DMS153 (cell line): ENCODE measurements at regions not wholly inside any gene's neighbourhood (a gene's known extent, or its start where the extent isn't known, plus 50 kb on each side); places are given as distances from the start of the nearest gene placed in this dataset.

Experiments used
- DNase-seq: peaks from one replicate; lab custom pipeline; 2025; lab: John Stamatoyannopoulos, UW

DNA sequence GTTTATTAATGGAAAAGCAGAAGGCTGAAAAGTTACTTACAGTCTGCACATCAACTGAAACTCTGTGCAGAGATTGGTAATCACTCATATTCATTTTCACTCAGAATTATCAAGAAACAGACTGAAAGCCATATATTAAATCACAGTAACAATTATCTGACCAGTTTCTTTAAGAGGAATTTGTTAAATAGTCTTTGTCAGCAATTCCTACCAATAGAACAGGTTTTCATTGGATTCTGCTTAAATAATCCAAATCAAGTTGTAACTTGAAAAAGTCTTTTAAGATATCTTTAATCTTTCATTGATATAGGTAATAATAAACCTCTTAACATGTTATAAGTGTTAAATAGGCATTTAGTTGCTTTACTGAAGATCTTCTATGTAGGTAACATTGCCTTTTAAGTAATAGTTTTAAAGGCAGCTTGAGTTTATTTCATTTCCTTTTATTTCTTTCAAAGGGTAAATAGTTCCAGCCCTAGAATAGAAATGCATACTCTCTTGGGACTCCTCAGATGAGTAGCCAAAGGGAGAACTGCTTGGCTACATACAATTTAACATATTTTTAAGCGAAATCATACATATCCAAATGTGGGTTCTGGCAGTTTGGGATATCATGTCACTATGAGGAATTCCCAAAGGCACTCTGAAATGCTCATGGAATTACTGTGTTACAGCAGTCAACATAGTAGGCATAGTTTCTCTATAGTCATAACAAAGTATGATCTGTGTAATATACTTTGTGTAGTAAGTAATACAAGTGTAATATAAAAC lies 326.0 kb upstream of the SPRY2 start:
- DNase-seq = no peak

GRCh38 chr13:80665792-80666333 lies 324.9 kb upstream of the SPRY2 start:
- DNase-seq = no peak

- no peak for DNase-seq
Observed at GRCh38 chr13:80664950-80665349, 324.0 kb upstream of the SPRY2 start.

DNA sequence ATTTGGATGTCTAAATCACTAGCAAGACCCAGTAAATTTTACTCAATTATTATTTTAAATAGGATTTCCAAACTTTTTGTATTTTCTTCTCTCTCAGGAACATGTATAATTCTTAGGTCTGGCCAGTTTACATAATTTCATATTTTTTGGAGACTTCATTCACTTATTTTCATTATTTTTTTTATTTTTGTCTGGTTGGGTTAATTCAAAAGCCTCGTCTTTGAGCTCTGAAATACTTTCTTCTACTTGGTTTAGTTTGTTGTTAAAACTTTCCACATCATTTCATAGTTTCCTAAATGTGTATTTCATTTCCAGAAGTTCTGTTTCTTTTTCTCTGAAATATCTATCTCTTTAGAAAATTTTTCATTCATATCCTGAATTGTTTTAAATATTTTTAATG lies 322.9 kb upstream of the SPRY2 start:
- DNase-seq = no peak

DNA sequence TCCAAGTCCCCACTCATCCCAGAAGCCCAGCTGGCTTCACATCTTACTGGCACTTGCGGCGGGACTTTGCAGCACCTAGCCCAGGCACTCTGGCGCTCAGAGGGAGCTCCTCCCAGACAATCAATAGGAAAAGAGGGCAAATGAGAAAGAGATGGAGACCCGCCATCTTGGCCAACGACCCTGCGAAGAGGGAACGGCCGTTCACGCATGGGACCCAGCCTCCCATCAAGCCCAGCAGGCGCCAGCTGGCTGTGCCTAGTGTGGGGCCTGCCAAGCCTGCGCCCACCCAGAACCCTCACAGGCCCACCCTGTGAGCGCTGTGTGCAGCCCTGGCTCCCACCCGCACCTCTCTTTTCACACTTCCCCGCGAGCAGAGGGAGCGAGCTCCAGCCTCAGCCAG lies 317.8 kb upstream of the SPRY2 start:
- DNase-seq = no peak

- DNase-seq = no peak
Observed at GRCh38 chr13:80656512-80656904, 315.6 kb upstream of the SPRY2 start.

DNA sequence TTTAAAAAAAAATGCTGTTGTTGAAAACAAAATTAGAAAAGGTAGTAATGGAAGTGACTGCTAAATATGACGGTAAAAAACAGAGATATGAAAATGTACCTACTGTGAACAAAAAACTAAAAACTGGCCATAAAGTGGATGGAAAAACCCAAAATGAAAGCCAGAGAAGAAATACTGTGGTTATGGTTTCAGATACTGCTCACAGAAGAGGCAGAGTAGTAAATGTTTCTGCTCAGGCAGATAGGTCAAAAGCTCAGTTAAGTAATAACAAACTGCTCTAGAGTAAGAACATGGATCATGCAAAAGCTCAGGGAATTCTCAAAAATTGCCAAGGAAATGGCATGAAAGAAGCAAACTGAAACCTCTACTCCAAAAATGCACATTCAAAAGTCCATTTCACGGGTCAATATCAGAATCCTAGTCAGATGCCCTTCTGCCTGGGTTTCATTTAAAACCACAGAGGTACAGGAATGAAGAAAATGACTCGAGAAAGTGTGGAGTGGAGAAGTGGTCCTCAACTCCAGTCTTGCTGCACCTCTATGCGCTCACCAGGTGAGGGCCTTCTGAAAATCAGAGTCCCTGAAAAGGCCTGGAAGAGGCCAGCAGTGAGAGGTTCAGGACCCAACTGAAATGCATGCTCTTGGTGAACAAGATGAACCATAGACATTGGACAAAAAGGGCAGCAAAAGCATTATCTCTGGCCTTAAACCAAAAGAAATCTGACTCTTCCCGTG lies 315.0 kb upstream of the SPRY2 start:
- no peak for DNase-seq

- DNase-seq = no peak
Observed at GRCh38 chr13:80654638-80655249, 313.8 kb upstream of the SPRY2 start.

DNA sequence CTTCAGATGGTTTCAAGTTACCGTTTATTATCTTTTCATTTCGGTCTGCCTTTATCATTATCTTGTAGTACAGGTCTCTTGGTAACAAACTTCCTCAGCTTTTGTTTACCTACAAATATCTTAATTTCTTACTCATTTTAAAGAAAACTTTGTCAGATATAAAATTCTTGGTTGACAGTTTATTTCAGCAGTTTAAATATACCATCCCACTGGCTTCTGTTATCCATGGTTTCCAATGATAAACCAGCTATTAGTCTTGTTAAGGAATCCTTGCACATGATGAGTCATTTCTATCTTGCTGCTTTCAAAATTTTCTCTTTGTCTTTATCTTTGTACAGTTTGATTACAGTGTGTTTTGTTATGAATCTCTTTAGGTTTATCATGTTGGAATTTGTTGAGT lies 308.3 kb upstream of the SPRY2 start:
- no peak for DNase-seq

DNA sequence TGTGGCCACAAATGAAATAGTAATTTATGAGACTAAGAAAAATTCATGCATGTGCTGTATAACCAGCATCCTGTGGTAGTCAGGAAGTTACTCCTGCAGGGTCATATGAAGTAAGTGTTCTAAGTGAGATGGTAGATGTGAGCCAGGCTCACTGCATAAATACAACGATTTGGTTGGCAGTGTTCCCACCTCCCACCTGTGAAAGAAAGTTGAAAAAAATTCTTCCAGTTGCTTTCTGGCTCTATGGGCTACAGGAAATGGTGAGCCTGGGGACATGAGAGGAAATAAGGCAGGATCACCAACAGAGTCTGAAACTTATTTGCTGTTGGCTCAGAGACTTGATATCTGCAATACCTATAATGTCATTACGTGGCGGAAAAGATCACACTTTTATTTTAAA lies 301.7 kb upstream of the SPRY2 start:
- DNase-seq = no peak

DNA sequence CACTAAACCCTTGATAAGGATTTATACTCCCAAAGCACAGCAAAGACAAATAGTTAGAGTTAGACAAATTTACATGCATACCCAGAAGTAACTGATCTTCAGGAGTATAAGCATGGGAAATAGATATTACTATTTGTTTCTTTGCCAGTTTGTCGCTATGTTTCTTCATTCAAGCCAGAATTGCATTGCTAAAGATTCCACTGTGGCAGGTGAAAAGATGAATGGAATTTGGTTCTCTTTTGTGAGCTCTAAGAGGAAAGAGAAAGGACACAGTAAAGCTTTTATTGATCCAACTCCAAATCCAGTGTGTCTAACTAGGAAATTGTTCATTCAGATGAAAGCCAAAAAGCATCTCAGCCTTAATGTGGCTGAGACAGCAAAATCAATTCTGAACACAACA lies 292.3 kb upstream of the SPRY2 start:
- no peak for DNase-seq

DNA sequence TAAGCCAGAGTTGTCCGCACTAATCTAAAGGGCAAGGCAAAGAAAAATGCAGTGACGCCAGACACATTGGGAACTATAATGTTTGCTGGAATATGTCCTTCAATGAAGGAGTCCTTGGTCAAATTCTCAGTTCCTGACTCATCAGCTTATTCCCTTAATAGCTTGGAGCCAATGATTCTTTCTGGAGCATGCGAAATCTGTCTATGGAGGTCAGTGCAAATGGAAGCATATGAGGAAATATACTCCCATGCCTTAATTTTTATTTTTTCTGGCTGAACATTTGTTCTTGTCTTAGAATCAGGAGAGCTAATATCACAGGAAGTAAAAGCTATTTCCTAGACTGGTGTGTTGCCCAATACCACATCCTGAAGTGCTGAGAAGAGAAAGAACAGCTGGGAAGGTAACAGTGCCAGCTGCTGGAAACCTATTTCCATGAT lies 289.8 kb upstream of the SPRY2 start:
- DNase-seq = peak; percentile 51

DNA sequence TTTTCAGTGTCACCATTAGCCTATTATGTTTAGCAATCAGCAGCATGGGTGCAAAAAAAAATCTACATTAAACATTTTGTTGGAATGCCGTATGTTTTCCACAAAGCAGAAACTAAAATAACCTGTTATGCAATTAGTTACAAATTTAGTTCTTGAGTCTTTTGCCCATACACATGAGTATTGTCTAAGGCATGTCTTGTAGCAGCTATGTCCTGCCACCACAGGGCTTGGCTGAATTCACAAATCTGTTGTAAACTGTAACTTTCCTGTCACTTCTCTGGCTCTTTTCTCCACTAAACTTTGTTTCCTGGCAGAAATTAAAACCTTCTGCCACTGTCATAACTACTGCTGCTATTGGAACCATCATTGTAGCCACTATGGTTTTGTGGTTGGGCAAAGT lies 277.9 kb upstream of the SPRY2 start:
- DNase-seq = no peak

DNA sequence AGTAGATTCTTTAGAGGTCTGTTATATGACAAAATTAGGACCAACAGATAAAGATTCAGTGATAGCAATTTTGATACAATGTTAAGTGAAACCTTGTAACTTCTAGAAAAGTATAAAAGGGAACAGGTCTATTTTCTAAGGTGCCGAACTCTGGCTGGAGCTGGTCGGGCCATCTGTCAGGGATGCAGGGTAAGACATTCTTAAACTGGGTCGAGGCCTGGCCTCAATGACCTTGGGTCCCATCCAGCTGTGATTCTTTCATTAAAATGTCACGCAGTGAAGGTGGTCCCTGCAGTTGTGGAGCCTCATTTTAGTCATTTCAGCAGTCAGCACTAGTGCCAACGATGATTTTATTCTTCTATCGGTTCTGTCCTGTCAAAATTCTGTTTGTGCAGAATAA lies 271.9 kb upstream of the SPRY2 start:
- DNase-seq = no peak

DNA sequence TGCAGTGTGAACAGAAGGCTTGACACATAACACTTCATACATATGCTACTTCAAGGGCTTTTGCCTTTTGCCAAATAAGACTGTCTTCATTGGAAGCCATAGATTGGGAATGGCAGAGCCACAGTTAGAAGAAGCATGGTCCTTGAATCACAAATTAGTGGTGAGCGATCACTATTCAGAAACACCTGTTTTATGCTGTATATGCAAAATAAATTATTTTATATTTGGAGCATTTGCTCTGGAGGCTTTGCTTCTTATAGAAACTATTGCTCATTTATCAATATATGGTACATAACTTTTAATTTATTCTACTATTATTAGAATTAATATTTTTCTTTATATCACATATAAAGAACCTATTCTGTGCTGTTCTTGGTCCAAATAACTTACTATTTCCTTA lies 270.4 kb upstream of the SPRY2 start:
- no peak for DNase-seq

- DNase-seq = no peak
Observed at GRCh38 chr13:80605716-80606115, 264.8 kb upstream of the SPRY2 start.

- DNase-seq = no peak
Observed at GRCh38 chr13:80605011-80605410, 264.1 kb upstream of the SPRY2 start.

DNA sequence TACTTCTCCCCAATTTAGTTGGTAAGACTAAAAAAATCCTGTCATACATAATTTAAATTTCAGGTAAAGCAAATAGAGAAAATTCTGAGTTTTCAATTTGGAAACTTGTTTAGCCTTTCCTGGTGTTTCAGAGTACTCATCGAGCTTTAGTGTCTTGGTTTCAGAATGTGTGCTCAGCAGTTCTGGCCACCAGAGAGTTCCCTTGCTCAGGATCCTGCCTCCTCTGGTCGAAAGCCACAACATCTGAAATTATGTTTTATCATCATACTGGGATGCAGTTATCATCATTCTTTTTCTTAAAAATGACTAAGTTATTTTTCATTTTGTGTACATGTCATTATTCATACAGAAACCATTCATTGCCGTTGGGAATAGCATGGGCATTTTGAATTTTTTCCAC lies 263.2 kb upstream of the SPRY2 start:
- no peak for DNase-seq

DNA sequence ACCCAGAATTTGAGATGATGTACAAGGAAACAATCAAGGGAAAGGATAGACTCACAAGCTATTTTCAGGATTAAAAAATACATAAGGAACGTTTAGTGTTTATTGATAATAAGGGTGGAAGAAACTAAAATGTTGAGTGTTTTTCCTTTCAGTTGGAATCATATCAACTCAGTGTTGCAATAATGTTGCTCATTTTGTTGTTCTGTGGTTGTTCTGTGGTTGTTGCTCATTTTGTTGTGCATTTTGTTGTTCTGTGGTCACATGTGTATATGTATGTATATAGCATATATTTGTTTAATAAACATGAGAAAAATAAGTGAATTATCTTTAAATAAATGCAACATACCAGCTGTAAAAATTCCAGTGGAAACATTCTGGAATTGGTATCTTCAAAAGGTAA lies 262.4 kb upstream of the SPRY2 start:
- DNase-seq = no peak

DNA sequence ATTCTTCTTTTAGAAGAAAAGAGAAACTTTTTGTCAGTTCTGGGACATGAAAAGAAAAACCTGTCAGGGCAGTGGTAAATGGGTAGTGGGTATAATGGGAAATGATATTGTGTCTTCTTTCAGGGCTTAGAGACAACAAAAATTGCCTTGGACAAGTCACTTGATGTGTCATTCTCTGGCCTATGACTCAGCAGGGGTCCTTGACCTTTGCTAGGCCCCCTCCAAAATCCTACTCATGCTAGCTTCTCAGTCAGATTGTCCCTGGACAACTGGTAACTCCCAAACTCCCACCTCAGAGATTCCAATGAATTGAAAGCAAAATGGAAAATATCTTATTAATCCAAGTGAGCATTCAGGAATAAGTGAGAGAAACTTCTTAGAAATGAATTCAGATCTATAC lies 258.8 kb upstream of the SPRY2 start:
- no peak for DNase-seq

GRCh38 chr13:80598189-80598588 lies 257.3 kb upstream of the SPRY2 start:
- DNase-seq = no peak

- DNase-seq = peak; percentile 18
Observed at GRCh38 chr13:80591976-80592740, 251.2 kb upstream of the SPRY2 start.
